Occipital lobe (tissue), 1 donor: ENCODE measurements at regions not wholly inside any gene's neighbourhood (a gene's known extent, or its start where the extent isn't known, plus 50 kb on each side); places are given as distances from the start of the nearest gene placed in this dataset.
"Not testable (repeated sequence)": the region's sequence is repeated elsewhere in the genome, so short reads cannot be mapped to it uniquely, and the experiment has no call there.

Source experiments
- DNase-seq: peaks from one replicate; lab custom pipeline; 2025; lab: John Stamatoyannopoulos, UW

- DNase-seq = no peak
These were observed 125.5 kb upstream of the CIBAR2 start for GRCh38 chr16:85237817-85238216.

DNA sequence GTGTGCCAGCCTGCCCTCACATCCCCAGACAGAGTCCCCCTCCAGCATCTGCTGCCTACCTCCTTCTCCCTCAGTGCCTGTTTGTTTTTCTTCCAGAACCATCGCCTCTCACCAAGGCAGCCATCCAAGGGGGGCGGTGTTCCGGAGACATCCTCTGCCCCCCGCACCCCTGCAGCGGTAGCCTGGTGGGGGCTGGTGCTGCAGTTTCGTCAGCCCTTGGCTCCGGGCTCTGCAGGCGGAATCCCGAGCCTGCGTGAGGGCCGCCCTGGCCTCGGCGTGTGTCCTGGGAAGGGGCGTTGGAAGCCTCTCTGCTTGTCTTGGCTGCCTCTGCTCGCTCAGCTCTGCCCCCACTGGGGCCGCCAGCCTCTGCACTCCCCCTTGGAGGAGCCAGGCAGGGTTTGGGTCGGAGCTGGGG lies 126.0 kb upstream of the CIBAR2 start:
- DNase-seq = peak; percentile 34

DNA sequence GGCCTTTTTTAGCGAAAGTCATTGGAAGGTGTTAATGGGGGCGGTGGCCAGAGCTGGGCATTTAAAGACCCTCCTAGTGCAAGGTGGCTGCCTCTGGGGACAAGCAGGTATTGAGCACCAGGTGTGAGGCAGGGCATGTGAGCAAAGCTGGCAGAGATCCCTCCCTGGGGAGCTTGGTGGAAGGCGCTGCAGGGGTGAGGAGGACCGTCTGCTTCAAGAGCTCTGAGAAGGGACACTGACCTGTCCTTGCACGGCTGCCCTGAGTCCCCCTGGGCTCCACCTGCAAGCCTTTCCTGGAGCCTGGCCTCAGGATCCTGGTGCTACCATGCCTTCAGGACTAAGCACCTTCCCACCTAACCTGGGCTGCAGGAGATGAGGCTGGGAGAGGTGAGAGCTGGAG lies 127.0 kb upstream of the CIBAR2 start:
- DNase-seq = no peak

GRCh38 chr16:85239871-85240270 lies 127.6 kb upstream of the CIBAR2 start:
- DNase-seq = no peak

- DNase-seq = no peak
These were observed 129.0 kb upstream of the CIBAR2 start for GRCh38 chr16:85240982-85241924.

GRCh38 chr16:85242140-85242539 lies 129.9 kb upstream of the CIBAR2 start:
- DNase-seq = no peak

DNA sequence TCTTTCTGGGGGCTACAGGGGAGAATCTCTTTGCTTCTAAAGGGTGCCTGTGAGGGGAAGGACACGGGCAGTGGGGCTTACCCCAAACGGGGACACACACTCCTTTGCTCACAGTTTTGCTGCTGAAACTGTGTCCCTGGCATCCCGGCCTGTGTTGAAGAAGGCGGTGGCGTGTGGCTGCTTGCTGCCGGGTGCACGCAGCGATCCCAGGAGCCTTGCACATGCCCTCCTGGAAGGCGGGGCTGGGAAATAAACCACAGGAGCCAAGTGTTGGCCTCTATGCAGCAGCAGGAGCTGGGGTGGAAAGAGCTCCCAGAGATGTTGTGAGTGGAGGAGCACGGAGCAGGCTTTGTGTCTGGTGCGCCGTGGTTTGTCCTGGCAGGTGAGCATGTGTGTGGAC lies 131.0 kb upstream of the CIBAR2 start:
- no peak for DNase-seq

DNA sequence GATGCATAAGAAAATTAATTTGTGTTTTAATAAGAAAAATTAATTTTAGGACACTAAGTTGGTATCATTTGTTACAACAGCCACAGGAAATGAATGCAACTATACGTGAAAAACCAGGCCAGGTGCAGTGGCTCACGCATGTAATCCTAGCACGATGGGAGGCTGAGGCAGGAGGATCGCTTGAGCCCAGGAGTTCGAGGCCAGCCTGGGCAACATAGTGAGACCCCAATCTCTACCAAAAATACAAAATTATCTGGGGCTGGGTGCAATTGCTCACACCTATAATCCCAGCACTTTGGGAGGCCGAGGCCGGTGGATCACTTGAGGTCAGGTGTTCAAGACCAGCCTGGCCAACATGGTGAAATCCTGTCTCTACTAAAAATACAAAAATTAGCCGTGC lies 132.2 kb upstream of the CIBAR2 start:
- not testable (repeated sequence) for DNase-seq

DNA sequence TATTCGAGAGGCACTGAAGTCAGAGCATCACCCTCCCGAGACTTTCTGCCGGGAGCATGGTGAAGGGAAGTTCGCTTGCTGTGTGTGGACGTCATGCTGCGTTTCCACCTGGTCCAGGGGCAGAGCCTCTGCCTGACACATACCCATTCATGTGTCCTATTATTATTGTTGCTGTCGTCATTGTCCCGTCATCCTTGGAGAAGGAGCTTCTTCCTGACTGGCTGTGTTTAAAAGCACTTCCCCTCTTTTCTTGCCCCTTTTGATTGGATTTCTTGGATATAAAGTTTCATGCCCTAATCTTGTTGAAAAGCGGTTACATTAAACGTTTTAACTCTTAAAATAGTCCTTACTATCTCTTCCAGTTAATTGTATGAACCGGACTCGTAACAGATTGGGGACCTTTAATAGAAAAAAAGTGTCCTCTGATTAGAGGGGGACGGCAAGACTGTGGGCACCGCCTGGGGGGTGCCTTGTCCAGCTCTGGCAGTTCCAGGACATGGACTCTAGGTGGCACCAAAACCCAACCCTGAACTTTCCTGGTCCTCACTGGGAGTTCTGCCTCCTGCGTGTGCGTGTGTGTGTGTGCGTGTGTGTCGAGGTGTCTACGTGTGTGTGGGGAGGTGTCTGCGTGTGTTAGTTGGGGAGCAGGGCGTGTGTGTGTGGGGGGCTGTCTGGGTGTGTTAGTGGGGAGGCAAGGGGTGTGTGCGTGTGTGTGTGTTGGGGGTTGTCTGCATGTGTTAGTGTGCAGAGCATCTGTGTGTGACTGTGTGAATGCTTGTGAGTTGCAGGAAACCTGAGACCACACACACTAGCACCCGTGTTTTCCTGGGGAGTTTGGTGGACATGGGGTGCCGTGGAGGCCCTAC lies 133.3 kb upstream of the CIBAR2 start:
- no peak for DNase-seq

GRCh38 chr16:85246473-85246872 lies 134.2 kb upstream of the CIBAR2 start:
- no peak for DNase-seq

DNA sequence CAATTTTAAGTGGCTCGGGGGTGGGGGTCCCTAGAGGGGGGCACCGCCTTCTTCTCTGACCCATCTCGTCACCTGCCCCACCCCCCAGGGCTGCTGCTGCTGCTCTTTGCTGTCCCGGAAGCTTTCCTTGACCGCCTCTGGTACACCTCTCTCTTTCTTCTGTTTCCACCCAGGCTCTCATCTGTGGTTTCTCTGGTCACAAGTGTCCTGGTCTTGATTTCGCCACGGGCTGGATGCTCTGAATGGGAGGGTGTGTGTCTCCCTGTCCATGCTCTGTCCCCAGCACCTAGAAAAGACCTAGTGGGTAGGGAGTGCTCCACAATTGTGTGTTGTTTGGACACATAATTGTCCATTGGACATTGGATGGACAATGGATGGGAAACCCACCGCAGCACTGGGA lies 134.7 kb upstream of the CIBAR2 start:
- no peak for DNase-seq

DNA sequence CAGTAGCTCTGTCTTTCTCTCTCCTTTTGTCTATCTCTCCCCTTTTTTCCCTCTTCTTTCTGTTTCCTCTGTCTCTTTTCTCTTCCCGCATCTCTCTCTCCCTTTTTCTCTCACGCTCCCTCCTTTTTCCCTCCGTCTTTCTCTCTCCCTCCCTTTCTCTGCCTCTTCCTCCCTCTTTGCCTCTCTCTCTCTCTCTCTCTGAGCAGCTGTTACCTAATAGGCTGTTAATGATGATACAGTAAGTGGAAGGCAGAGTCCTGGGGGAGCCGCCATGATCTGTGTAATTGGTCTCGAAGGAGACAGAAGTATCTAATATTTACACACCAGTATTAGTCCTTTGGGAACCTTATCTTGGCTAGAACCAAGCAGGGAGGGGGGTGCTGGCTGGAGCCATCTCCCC lies 136.1 kb upstream of the CIBAR2 start:
- DNase-seq = no peak

GRCh38 chr16:85248857-85249256 lies 136.6 kb upstream of the CIBAR2 start:
- DNase-seq = no peak

DNA sequence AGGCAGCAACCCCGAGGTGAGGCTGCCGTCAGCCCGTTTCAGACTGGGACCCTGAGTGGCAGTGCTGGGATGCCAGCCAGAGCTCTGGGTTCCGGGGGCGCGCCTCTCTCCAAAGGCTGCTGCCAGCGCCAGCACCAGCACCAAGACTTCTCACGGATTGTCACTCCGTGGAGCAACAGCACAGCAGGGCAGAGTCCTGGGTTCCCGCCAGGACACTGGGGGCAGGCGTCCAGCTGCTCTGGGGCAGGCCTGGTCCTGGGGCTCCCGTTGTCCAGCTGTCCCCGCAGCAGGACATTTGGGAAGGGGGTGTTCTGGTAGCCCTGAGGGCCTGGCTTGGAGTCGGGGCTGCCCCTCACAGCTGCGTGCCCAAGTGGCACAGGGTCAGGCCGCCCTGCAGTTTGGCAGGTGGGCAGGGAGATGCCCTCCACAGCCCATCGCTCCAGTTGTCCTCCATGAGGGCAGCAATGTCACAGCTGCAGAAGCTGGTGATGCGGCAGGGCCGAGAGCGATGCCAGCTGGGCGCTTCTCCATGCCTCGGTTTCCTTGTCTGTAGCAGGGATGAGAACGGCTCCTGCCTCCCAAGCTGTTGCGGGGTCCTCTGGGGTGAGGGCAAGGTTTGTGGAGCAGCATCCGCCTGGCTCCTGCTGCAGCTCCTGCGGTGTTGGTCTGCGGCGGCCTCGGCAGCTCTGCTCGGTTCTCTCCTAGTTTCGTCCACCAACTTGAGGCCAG lies 137.3 kb upstream of the CIBAR2 start:
- DNase-seq = no peak

DNA sequence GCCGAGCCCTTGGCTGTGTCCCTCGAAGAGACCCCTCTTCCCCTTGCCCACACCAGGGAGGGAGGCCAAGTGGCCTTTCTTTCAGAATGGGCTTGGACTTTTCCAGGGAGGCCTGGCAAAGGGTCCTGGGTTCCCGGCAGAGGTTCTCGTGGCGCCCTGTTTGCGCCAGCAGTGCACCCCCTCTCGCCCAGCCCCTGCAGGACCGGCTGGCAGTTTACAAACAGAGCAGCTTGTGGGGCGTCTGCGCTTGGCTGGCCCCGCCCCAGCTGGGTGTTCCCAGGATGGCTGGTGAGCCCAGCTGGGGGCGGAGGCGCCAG lies 137.8 kb upstream of the CIBAR2 start:
- DNase-seq = no peak

DNA sequence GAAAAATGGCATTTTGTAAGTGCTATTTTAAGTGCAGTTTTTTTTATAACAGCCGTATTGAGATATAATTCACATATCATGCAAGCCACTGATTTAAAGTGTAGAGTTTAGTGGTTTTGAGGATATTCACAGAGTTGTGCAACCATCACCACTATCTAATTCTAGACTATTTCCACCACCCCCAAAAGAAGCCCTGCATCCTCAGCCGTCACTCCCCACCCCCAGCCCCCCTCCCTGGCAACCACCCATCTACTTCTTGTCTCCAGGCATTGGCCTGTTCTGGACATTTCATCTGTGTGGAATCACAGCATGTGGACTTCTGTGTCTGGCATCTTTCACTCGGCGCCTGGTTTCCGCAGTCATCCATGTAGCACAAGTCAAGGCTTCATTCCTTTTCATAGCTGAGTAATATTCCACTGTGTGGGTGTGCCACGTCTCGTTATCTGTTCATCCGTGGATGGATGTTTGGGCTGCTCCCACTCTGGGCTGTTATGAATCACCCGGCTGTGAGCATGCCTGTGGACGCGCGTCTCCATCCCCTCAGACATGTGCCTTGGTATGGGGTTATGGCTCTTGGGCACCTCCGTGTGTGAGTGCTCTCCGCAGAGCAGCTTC lies 138.4 kb upstream of the CIBAR2 start:
- DNase-seq = no peak

- DNase-seq = no peak
These were observed 139.0 kb upstream of the CIBAR2 start for GRCh38 chr16:85251225-85251760.

DNA sequence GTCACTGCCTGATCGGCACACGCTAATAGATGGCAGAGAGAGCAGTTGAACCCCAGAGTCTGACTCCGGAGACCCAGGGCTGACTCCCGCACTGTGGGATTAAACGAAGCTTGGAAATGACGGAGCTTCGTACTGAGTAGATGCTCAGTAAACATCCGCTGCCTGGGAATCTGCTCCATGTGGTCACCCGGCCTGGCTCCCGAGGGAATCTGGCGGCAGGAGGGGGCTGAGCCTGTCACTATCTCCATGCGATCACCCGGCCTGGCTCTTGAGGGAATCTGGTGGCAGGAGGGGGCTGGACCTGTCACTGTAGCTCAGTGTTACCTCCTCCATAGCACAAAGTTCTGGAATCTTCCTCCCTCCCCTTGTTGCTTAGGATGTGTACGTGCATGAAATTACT lies 139.7 kb upstream of the CIBAR2 start:
- no peak for DNase-seq

DNA sequence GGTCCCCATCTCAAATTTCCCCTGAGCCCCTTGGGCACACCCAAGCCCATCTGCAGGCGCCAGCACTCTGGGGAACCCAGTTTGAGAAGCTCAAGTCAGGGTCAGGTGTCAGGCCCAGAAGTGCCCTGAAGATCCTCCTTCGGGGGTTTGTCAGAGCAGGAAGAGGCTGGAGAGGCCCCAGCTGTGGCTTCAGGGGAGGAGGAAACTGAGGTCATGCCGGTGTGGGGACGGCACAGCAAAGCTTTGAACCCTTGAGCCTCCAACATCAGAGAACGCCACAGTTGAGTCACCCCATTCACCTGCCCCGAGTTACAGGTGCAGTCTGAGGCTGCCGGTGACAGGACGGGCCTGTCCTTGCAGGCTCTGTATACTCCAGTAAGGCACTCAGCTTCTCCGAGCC lies 140.2 kb upstream of the CIBAR2 start:
- DNase-seq = no peak

DNA sequence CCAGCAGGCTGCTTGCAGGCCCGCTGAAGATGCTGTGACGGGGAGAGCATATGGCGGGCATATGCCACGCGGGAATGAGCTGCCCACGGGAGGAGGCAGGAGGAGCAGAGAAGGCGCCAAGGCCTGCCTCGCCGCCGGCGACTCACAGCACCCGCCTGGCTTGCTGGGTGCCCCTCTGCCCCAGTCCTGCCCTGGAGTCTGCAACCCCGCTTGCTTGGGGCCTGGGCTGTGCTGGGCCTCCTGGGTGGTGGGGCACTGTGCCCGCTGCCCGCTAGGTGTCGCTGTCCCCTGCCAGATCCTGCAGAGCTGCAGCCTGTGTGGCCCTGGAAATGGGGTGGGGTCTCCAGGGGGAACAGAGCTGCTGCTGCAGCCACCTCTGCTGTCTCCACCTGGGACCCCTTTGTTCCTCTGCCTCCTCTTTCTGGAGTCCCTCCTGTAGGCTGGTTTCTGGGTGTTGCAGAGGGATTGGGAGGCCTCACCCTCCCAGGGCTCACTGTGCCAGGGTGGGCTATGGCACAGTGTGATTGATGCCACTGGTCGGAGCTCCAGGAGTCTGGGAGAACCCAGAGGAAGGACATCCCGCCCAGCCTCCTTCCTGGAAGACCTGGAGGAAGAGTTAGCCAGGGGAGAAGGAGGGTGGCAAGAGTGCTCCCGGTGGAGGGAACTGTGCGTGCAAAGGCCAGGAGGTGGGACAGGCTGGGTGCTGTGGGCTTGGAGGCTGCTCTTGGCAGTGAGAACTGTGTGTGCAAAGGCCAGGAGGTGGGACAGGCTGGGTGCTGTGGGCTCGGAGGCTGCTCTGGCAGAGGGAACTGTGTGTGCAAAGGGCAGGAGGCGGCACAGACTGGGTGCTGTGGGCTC lies 141.0 kb upstream of the CIBAR2 start:
- peak; percentile 26 for DNase-seq
